OCI-LY7 (cell line): ENCODE measurements at regions not wholly inside any gene's neighbourhood (a gene's known extent, or its start where the extent isn't known, plus 50 kb on each side); places are given as distances from the start of the nearest gene placed in this dataset.

Experiments used
- CTCF ChIP-seq: fragments of 200-600 bp; sonication (generic); conservative IDR thresholded peaks from 2 replicates; pipeline ENCODE4 v1.5.1; 2014; ENCODE audit warnings: mild to moderate bottlenecking, antibody characterized with exemption, low read length, moderate library complexity, mixed read lengths
- EZH2phosphoT487 ChIP-seq: fragments of 200-600 bp; sonication (generic); IDR thresholded peaks from 2 replicates; pipeline ENCODE4 v1.6.1; 2018; ENCODE audit warnings: low read depth, borderline replicate concordance, mild to moderate bottlenecking, mixed run types, antibody characterized with exemption, low read length, moderate library complexity, mixed read lengths

GRCh38 chr17:77908501-77908900, 50.0 kb upstream of the TNRC6C start:
- TF ChIP-seq CTCF, result no peak
- TF ChIP-seq EZH2phosphoT487, result no peak
